HG03571 (cell line): ENCODE measurements at regions not wholly inside any gene's neighbourhood (a gene's known extent, or its start where the extent isn't known, plus 50 kb on each side); places are given as distances from the start of the nearest gene placed in this dataset.
"Not testable (repeated sequence)": the region's sequence is repeated elsewhere in the genome, so short reads cannot be mapped to it uniquely, and the experiment has no call there.

Source experiments
- ATAC-seq: cut with Tn5 transposase; IDR thresholded peaks from one replicate; pipeline ENCODE4 v1.9.1; 2021; ENCODE audit not compliant: unreplicated experiment

- no peak for ATAC-seq
These were observed 63.9 kb downstream of the MAT2B start for GRCh38 chr5:163569284-163569683.

GRCh38 chr5:163571744-163572143 lies 66.3 kb downstream of the MAT2B start:
- ATAC-seq, result no peak

GRCh38 chr5:163574472-163575440 lies 69.3 kb downstream of the MAT2B start:
- no peak for ATAC-seq

GRCh38 chr5:163578652-163579051 lies 73.2 kb downstream of the MAT2B start:
- ATAC-seq, result no peak

GRCh38 chr5:163579729-163580128 lies 74.3 kb downstream of the MAT2B start:
- ATAC-seq, result no peak

- no peak for ATAC-seq
These were observed 75.1 kb downstream of the MAT2B start for GRCh38 chr5:163580516-163580915.

GRCh38 chr5:163583491-163584153 lies 78.2 kb downstream of the MAT2B start:
- not testable (repeated sequence) for ATAC-seq

- ATAC-seq, result no peak
These were observed 79.8 kb downstream of the MAT2B start for GRCh38 chr5:163585206-163585605.

GRCh38 chr5:163586531-163586956 lies 81.1 kb downstream of the MAT2B start:
- no peak for ATAC-seq

GRCh38 chr5:163594951-163595350 lies 89.5 kb downstream of the MAT2B start:
- ATAC-seq, result no peak

GRCh38 chr5:163595932-163596607 lies 90.7 kb downstream of the MAT2B start:
- ATAC-seq, result no peak

- ATAC-seq, result no peak
These were observed 91.3 kb downstream of the MAT2B start for GRCh38 chr5:163596608-163597315.

GRCh38 chr5:163604013-163604412 lies 98.6 kb downstream of the MAT2B start:
- no peak for ATAC-seq

- ATAC-seq, result no peak
These were observed 101.8 kb downstream of the MAT2B start for GRCh38 chr5:163607256-163607655.

- ATAC-seq, result no peak
These were observed 103.2 kb downstream of the MAT2B start for GRCh38 chr5:163608621-163609020.

GRCh38 chr5:163609910-163610309 lies 104.5 kb downstream of the MAT2B start:
- no peak for ATAC-seq

GRCh38 chr5:163612358-163613149 lies 107.1 kb downstream of the MAT2B start:
- ATAC-seq, result no peak

GRCh38 chr5:163613150-163613442 lies 107.7 kb downstream of the MAT2B start:
- ATAC-seq, result no peak

GRCh38 chr5:163614787-163615186 lies 109.4 kb downstream of the MAT2B start:
- no peak for ATAC-seq

GRCh38 chr5:163619273-163619934 lies 114.0 kb downstream of the MAT2B start:
- no peak for ATAC-seq
